Activated T-cell treated with anti-CD3 and anti-CD28 coated beads, Interleukin-2, amount 50 U/mL, for 1 hour (primary cell): ENCODE measurements at regions not wholly inside any gene's neighbourhood (a gene's known extent, or its start where the extent isn't known, plus 50 kb on each side); places are given as distances from the start of the nearest gene placed in this dataset.
A peak's percentile ranks its signal among the peaks of the same experiment; 100 is the strongest.
"Not testable (repeated sequence)": the region's sequence is repeated elsewhere in the genome, so short reads cannot be mapped to it uniquely, and the experiment has no call there.

ENCODE experiments used
- DNase-seq: peaks from one replicate; pipeline ENCODE4 v3.0.0-alpha.2; 2020

DNA sequence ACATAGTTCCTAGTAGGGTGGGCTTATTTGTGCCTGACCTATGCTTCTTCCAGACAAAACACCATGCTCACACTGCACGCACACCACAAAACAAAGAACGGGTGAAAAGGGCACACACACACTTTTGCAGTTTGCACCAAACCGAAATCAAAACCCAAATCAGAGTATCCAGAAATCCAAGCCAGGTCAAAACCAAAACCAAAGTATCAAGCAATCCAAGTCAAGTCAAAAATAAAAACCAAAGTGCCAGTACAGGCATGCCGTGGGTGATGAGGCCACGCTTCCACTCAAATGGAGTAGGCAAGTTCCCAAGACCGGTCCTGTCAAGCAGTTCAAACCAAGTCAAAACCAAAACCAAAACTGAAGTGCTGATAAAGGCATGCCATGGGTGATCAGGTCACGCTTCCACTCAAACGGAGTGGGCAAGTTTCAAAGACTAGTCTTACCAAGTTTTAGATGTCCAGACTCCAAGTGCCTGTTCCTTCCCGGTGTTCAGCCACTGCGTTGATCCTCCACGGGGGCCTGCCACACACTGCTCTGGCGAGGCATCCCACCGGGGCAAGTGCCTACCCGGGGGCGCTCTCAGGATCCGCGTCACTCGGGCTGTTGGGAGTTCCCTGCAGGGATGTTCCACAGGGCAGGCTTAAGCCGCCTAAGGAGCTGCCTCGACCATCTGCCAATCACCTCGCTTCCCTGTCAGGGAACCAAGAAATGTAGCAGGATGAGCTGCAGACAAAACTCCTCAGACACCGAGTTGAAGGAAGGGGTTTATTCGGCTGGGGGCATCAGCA, 184.5 kb upstream of the SGO1 start:
- not testable (repeated sequence) for DNase-seq

DNA sequence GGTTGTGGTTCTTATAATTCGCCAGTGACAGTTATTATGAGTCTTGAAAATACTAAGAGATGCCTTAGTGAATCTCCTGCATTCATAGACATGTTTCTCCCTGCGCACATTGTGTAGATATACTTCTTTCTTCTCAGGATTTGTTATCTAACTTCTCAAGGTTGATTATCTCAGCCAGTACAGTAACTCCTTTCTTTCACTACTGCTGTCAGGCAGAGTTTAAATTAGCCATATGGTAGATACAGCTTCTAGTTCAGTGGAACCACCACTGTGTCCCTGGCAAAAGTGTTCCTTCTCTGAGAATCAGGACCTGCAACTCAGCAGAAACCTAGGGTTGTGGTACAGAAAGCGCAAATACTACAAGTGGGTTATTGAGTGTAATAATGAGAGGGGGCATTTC, 175.0 kb upstream of the SGO1 start:
- no peak for DNase-seq

- DNase-seq: no peak
Measured at GRCh38 chr3:20353286-20353685, 167.3 kb upstream of the SGO1 start.

GRCh38 chr3:20352546-20353179, 166.7 kb upstream of the SGO1 start:
- no peak for DNase-seq

DNA sequence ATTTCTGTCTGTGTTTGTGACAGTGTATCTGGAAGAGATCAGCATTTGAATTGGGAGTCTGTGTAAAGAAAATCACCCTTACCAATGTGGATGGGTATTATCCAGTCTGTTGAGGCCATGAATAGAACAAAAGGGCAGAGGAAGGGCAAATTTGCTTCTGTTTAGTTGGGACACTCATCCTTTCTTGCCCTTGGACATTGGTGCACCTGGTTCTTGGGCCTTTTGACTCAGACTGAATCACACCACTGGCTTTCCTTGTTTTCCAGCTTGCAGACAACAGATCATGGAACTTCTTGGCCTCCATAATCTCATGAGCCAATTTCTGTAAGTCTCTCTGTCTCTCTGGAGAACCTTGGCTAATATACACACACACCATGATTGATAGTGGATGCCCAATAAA, 164.4 kb upstream of the SGO1 start:
- no peak for DNase-seq

DNA sequence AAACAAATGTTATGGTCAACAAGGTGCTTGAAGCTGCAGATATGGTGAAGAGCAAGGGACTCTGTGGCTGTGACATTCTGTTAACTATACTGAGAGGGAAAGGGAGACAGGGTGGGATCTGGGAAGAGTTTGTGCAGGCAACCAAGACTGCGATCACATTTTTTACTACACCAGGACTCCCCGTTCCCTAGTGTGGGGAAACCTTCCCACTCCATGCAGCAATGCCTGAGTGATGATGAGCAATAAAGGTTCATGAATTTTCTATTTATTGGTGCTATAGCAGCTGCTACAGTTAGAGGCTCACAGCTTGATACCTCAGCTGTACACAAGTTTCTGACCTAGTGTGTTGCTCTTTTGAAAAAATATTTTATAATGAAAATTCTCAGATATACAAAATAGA, 160.9 kb upstream of the SGO1 start:
- DNase-seq: no peak

GRCh38 chr3:20346369-20346768, 160.4 kb upstream of the SGO1 start:
- DNase-seq: no peak

DNA sequence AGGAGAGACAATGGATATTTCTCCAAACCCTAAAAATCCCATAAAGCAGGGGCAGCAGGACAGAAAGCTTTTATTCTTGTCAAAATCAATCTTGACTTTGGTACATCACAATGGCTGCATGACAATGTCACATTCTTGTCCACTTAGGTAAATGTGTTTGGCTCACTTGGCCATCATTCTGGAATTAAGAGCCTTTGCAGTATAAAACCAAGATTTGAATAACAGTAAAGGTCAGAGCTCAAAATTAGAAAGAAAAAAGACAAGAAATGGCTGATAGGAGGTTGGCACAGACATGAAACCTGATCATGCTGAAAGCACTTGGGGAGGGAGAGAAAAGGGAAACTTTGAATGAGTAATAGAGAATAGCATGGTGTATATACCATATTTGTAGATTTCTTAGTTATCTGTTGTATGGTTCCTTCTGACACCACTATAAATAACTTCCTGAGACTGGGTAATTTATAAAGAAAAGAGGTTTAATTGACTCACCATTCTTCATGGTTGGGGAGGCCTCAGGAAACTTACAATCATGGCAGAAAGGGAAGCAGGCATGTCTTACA, 158.5 kb upstream of the SGO1 start:
- DNase-seq: no peak

GRCh38 chr3:20343790-20344189, 157.8 kb upstream of the SGO1 start:
- no peak for DNase-seq

GRCh38 chr3:20340324-20340928, 154.4 kb upstream of the SGO1 start:
- DNase-seq: peak; percentile 28

GRCh38 chr3:20336572-20336971, 150.6 kb upstream of the SGO1 start:
- DNase-seq: no peak

GRCh38 chr3:20334842-20335241, 148.8 kb upstream of the SGO1 start:
- DNase-seq: no peak

DNA sequence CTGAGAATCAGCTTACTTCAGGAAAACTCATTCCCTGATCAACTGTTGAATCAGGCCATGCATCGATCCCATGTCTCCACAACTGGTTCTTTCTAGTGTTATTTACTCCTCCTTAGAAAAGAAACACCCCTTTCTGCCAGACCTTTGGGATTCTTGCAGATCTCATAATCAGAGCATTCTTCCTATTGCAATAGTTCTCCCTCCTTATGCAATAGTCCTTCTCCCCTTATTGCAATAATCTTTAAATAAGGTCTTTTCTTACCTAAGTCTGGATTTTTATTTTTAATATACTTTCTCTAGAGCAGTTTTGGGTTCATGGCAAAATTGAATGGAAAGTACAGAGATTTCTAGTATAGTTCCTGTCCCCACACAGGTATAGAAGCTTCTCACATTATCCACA, 141.9 kb upstream of the SGO1 start:
- DNase-seq: no peak

DNA sequence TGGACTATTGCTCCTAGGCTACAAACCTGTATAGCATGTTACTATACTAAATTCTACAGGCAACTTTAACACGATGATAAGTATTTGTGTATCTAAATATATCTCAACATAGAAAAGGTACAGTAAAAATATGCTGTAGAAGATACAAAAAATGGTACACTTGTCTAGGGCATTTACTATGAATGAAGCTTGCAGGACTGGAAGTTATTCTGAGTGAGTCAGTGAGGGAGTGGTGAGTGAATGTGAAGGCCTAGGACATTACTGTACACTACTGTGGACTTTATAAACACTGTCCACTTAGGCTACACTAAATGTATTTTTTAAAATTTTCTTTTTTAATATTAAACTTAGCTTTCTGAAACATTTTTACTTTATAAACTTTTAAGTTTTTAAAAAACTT, 140.5 kb upstream of the SGO1 start:
- no peak for DNase-seq

GRCh38 chr3:20325563-20325962, 139.6 kb upstream of the SGO1 start:
- no peak for DNase-seq

GRCh38 chr3:20324664-20325478, 138.9 kb upstream of the SGO1 start:
- DNase-seq: no peak

GRCh38 chr3:20323307-20323927, 137.4 kb upstream of the SGO1 start:
- DNase-seq: no peak

DNA sequence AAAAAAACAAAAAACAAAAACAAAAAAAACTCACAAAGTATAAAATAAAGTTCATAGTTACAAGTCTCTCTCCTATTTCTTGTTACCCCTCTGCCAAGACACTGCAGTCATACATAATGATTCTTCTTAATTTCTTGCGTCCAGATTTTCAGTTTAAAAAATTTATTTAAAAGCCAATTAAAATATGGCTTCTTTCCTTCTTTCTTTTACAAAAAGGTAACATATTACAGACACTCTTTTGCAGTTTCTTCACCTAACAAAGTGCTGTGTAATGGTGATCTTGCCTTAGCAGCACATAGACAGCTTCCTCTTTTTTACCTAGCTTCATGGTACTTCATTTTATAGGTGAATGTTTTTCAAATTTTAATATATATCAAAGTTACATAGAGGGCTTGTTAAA, 136.1 kb upstream of the SGO1 start:
- DNase-seq: no peak

- no peak for DNase-seq
Measured at GRCh38 chr3:20321391-20322047, 135.5 kb upstream of the SGO1 start.

- DNase-seq: no peak
Measured at GRCh38 chr3:20320489-20320888, 134.5 kb upstream of the SGO1 start.

DNA sequence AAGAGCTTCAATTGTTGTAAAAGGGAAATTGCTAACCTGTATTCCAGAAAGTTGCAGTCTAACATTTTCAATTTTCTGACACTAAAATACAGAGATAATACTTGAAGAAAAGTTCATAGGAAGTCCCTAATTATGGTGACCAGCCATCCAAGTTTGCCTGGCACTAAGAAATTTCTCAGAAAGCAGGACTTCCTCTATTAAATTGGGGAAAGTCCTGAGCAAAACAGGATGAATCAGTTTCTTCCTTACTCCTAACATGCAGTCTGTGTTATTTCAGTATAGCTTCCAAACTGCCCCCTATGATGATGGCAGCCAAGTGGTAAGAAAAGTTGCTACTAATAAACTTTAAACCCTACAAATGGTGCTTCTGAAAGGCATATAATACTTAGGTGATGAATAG, 133.5 kb upstream of the SGO1 start:
- no peak for DNase-seq

- no peak for DNase-seq
Measured at GRCh38 chr3:20317616-20318015, 131.6 kb upstream of the SGO1 start.
